ENCODE measurements at regions not wholly inside any gene's neighbourhood (a gene's known extent, or its start where the extent isn't known, plus 50 kb on each side); places are given as distances from the start of the nearest gene placed in this dataset.

DNA sequence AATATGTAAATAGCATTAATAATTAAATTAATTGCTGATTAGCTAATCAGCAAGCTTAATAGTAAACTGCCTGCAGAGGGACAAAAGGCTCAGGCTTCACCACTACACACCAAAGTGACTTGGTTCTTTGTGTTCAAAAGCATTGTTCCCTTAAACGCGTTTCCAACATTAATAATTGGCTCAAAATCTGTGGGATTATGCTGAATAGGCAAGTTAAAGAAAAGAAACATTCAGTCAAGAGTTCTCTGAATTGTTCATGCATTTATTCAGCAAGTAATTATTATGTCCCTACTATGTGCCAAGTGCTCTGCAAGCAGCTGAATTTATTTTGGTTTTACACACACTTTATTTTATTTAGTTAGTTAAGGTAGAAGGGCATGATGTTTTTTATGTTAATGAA is 558.5 kb upstream of the ARRDC4 start:
- H3K36me3 ChIP-seq (ENCODE audit: control insufficient read depth in 4 of 4, insufficient read depth in 4 of 4, low read length in 4 of 4): no peaks in the 10 kb centered on the region
- no peaks in the 10 kb centered on the region for H3K4me1 ChIP-seq (ENCODE audit: control insufficient read depth in 5 of 5, insufficient read depth in 5 of 5, low read length in 5 of 5)
- H3K9me3 ChIP-seq (ENCODE audit: control insufficient read depth in 4 of 4, insufficient read depth in 3 of 4, low read length in 3 of 4): peaks cover 0 to 1% (median 0%) of the 10 kb centered on the region in 4 donors
- TF ChIP-seq CTCF (IDR thresholded peaks at IDR 0.05; ENCODE audit: control extremely low read depth, extremely low read depth): no peak
- H3K27me3 ChIP-seq (ENCODE audit: control insufficient read depth in 3 of 3, insufficient read depth in 3 of 3, low read length in 2 of 3): no peaks in the 10 kb centered on the region
- no peak overlapping the region for H3K4me3 ChIP-seq
- no peak for DNase-seq
- WGBS, 2 donors: 82 to 88% methylated on average over 2 of the region's 2 CpGs
- ATAC-seq (ENCODE audit: insufficient read depth, low FRiP score): no peak
- no peak overlapping the region for H3K9ac ChIP-seq (ENCODE audit: insufficient read depth in 1 of 2, low read length in 2 of 2)
- H3K27ac ChIP-seq (ENCODE audit: low read depth in 1 of 2, low read length in 1 of 2): no peak overlapping the region

DNA sequence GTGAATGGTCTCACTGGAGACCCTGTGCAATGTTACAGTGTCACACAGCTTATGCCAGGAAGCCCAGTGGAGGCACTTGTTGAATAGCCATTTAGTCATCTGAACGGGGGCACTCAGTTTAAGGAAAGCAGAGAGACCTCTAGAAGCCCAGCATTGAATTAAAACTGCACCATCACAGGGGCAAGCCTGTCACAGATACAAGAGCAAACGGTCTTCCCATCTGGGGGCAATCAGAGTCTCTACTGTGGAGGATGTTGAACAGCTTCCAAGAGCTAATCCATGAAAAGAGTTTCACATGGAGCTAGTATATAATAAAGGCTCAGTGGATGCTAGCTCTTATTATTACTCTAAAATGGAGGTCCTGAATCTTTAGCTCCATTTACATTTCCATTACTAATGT is 553.7 kb upstream of the ARRDC4 start:
- Histone ChIP-seq H3K36me3 (ENCODE audit: control insufficient read depth in 4 of 4, insufficient read depth in 4 of 4, low read length in 4 of 4) (no peaks in the 10 kb centered on the region), H3K9ac (ENCODE audit: insufficient read depth in 1 of 2, low read length in 2 of 2) (no peak overlapping the region), H3K27me3 (ENCODE audit: control insufficient read depth in 3 of 3, insufficient read depth in 3 of 3, low read length in 2 of 3) (no peaks in the 10 kb centered on the region), H3K4me3 (no peak overlapping the region), H3K27ac (ENCODE audit: low read depth in 1 of 2, low read length in 1 of 2) (no peak overlapping the region), H3K4me1 (ENCODE audit: control insufficient read depth in 5 of 5, insufficient read depth in 5 of 5, low read length in 5 of 5) (peaks cover 0 to 3% (median 0%) of the 10 kb centered on the region in 5 donors), H3K9me3 (ENCODE audit: control insufficient read depth in 4 of 4, insufficient read depth in 3 of 4, low read length in 3 of 4) (peaks cover 0 to 1% (median 0%) of the 10 kb centered on the region in 4 donors)
- 40 to 69% methylated on average over 2 of the region's 2 CpGs for WGBS, 2 donors
- DNase-seq: no peak
- ATAC-seq (ENCODE audit: insufficient read depth, low FRiP score): no peak
- TF ChIP-seq CTCF (IDR thresholded peaks at IDR 0.05; ENCODE audit: control extremely low read depth, extremely low read depth): no peak

DNA sequence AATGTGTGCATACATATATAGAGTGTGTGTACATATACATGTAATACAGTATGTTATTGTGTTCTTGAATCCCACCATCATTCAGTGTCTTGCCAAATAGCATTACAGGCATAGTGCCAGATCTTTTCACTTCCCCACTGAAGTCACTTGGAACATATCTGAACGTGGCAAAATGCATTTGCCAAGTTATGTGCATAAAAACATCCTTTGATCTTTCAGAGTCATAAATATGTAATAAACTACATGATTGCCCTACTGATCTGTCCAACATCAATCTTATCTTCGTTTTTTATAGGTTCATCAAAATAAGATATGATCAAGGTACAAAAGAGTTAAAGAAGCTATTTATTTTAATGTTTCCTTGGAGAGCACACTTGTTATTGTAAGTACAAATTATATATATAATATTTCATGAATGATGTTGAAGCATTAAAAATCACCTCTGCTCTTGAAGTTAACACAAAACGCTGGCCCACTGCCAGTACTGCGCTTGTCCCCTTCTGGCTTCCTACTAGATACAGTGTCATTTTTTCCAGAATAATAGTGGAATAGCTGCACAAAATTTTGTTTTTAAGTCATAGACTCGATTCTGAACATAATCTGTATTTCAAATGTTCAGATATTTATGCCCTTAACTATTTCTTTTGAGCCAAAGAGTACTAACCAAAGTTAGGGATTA is 549.5 kb upstream of the ARRDC4 start:
- TF ChIP-seq CTCF (IDR thresholded peaks at IDR 0.05; ENCODE audit: control extremely low read depth, extremely low read depth): no peak
- DNase-seq: peak; percentile 27 to 78 (median 69)

DNA sequence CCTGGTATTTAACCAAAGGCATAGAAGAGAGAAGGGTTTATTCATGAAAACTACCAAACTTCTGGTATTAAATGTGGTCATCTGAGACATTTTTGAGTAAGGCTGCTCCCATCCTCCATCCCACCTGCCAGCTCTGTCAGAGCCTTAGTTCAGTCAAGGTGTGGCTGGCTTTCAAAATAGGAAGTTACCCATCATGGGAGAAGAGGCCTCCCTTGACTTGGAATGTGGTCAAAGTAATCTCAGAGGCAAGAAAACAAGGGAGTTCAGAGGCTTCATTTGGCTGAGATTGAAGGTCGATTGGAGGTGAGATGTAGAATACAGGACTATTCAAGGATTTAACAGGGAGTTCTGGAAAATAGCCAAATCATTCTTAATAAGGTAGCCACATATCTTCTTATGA is 540.4 kb upstream of the ARRDC4 start:
- Histone ChIP-seq H3K4me3 (no peak overlapping the region), H3K9ac (ENCODE audit: insufficient read depth in 1 of 2, low read length in 2 of 2) (no peak overlapping the region), H3K4me1 (ENCODE audit: control insufficient read depth in 5 of 5, insufficient read depth in 5 of 5, low read length in 5 of 5) (no peaks in the 10 kb centered on the region), H3K27me3 (ENCODE audit: control insufficient read depth in 3 of 3, insufficient read depth in 3 of 3, low read length in 2 of 3) (no peaks in the 10 kb centered on the region), H3K9me3 (ENCODE audit: control insufficient read depth in 4 of 4, insufficient read depth in 3 of 4, low read length in 3 of 4) (no peaks in the 10 kb centered on the region), H3K36me3 (ENCODE audit: control insufficient read depth in 4 of 4, insufficient read depth in 4 of 4, low read length in 4 of 4) (no peaks in the 10 kb centered on the region), H3K27ac (ENCODE audit: low read depth in 1 of 2, low read length in 1 of 2) (no peak overlapping the region)
- no peak for TF ChIP-seq CTCF (IDR thresholded peaks at IDR 0.05; ENCODE audit: control extremely low read depth, extremely low read depth)
- DNase-seq (no peak), ATAC-seq (ENCODE audit: insufficient read depth, low FRiP score) (no peak)
- WGBS, 2 donors: 67 to 81% methylated on average over 1 of the region's 1 CpG

More for the DNA sequence above, 549.5 kb upstream of the ARRDC4 start:
- H3K4me1 ChIP-seq (ENCODE audit: control insufficient read depth in 5 of 5, insufficient read depth in 5 of 5, low read length in 5 of 5): peaks cover 0 to 3% (median 0%) of the 10 kb centered on the region in 5 donors
- H3K36me3 ChIP-seq (ENCODE audit: control insufficient read depth in 4 of 4, insufficient read depth in 4 of 4, low read length in 4 of 4): no peaks in the 10 kb centered on the region
- WGBS, 2 donors: 45 to 70% methylated on average over 5 of the region's 5 CpGs
- H3K9me3 ChIP-seq (ENCODE audit: control insufficient read depth in 4 of 4, insufficient read depth in 3 of 4, low read length in 3 of 4): no peaks in the 10 kb centered on the region
- no peak overlapping the region for H3K4me3 ChIP-seq
- H3K27ac ChIP-seq (ENCODE audit: low read depth in 1 of 2, low read length in 1 of 2): no peak overlapping the region
- ATAC-seq (ENCODE audit: insufficient read depth, low FRiP score): no peak
- H3K9ac ChIP-seq (ENCODE audit: insufficient read depth in 1 of 2, low read length in 2 of 2): no peak overlapping the region
- H3K27me3 ChIP-seq (ENCODE audit: control insufficient read depth in 3 of 3, insufficient read depth in 3 of 3, low read length in 2 of 3): no peaks in the 10 kb centered on the region

Data from lung (tissue), 11 donors.